Brain microvascular endothelial cell (primary cell): ENCODE measurements at regions not wholly inside any gene's neighbourhood (a gene's known extent, or its start where the extent isn't known, plus 50 kb on each side); places are given as distances from the start of the nearest gene placed in this dataset.
"Not testable (repeated sequence)": the region's sequence is repeated elsewhere in the genome, so short reads cannot be mapped to it uniquely, and the experiment has no call there.

Experiments
- DNase-seq: peaks from one replicate; pipeline ENCODE4 v3.0.0-alpha.2; 2020
- H3K27ac ChIP-seq: fragments of 250-450 bp; sonication (Bioruptor Pico); 2 replicates; pipeline ENCODE4 v1.5.1; 2020; ENCODE audit warnings: mild to moderate bottlenecking, moderate library complexity
- H3K27me3 ChIP-seq: fragments of 250-450 bp; sonication (Bioruptor Pico); replicated peaks from 2 replicates; pipeline ENCODE4 v1.5.1; 2020; ENCODE audit warnings: mild to moderate bottlenecking
- H3K36me3 ChIP-seq: fragments of 250-450 bp; sonication (Bioruptor Pico); replicated peaks from 2 replicates; pipeline ENCODE4 v1.5.1; 2020; ENCODE audit warnings: mild to moderate bottlenecking
- H3K4me3 ChIP-seq: 2 replicates; pipeline ENCODE4 v1.5.1; 2011; ENCODE audit warnings: low read depth, mild to moderate bottlenecking, control low read depth, low read length, moderate library complexity
- CTCF ChIP-seq: IDR thresholded peaks from 2 replicates; pipeline ENCODE4 v1.5.1; 2011; ENCODE audit warnings: low read depth, mild to moderate bottlenecking, moderate library complexity, low read length, control low read depth, inconsistent platforms; ENCODE audit errors: missing control alignments
- in situ Hi-C: cut with HindIII; loops from 2 replicates; pipeline ENCODE4 v1.10.0; 2017; ENCODE audit warnings: low sequenced_read_pairs, low pct_ligation_motif_present

GRCh38 chr17:79555543-79555942 lies 55.3 kb downstream of the RBFOX3 start:
- H3K36me3 ChIP-seq, result no peaks in the 10 kb centered on the region
- no peak overlapping the region for H3K27ac ChIP-seq
- no peak overlapping the region for H3K4me3 ChIP-seq
- TF ChIP-seq CTCF, result no peak
- in situ Hi-C loops, result no loop called here
- DNase-seq, result no peak
- H3K27me3 ChIP-seq, result no peaks in the 10 kb centered on the region

DNA sequence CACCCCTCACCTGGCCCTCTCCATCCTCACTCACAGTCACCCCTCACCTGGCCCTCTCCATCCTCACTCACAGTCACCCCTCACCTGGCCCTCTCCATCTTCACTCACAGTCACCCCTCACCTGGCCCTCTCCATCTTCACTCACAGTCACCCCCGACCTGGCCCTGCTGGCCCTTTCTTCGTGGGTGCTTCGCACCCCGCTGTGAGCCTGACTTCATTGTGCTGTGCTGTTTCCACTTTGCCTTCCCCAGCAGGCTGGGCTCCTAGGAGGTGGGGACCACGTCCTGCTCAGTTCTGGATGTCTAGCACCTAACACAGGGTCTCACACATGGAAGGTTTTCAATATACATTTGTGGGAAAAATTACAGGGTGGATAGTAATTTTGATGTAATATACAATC lies 56.5 kb downstream of the RBFOX3 start:
- DNase-seq, H3K36me3 ChIP-seq, H3K27me3 ChIP-seq, in situ Hi-C loops, H3K4me3 ChIP-seq, H3K27ac ChIP-seq: not testable (repeated sequence)

- Histone ChIP-seq H3K27me3 (no peaks in the 10 kb centered on the region), H3K4me3 (no peak overlapping the region), H3K27ac (no peak overlapping the region), H3K36me3 (no peaks in the 10 kb centered on the region)
- DNase-seq, result no peak
- no peak for TF ChIP-seq CTCF
- in situ Hi-C loops, result no loop called here
Observed at GRCh38 chr17:79552824-79553223, 58.0 kb downstream of the RBFOX3 start.

DNA sequence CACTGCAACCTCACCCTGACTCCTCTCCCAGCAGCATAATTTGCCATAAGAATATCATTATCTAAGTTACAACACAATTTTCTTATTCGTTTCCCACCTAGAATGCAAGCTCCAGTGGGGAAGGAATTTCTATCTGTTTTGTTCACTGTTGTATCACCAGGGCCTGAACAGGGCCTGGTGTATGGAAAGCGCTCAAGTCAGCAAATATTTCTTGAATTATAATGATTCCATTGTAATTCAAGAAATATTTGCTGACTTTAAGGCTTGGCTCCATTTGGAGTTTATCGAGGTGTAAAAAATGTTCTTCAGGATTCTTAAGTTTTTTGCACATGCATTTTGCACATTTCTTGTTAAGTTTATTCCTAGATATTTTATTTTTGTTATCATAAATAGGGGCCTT lies 58.4 kb downstream of the RBFOX3 start:
- in situ Hi-C loops, result no loop called here
- Histone ChIP-seq H3K27me3 (no peaks in the 10 kb centered on the region), H3K4me3 (no peak overlapping the region), H3K27ac (no peak overlapping the region), H3K36me3 (no peaks in the 10 kb centered on the region)
- DNase-seq, result no peak
- TF ChIP-seq CTCF, result no peak

DNA sequence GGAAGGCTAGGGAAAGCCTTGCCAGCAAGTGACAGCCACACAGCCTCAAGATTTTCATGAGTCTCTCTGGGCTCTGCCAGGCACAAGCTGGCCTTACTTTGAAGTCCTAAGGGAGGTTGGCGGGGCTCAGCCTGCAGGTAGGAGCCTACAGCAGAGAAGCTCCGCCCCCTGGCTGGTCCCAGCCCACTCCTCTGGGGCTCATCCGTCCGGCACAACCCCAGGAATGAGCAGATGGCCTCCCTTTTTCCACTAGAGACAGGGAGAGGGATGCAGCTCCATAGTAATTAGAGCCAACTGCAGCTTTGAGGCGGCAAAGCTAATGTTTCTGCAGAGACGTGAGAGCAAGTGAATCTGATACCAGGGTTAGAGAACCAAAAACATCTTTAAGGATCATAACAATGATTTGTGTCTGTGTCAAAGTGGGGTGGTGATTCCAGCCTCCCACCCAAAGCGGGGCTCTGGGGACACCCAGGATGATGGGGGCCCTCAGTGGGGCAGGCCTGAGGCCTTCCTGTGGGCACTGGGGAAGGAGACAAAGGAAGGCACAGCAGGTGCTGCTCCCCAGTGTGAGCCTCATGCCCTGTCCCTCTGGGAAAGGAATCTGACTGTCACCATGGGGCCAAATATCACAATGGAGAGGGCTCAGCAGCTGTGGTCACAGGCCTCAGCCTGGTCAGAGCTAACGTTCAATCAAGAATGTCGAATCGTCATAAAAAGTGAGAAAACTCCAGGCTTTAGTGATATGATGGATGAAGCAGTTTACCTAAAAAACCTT lies 61.5 kb downstream of the RBFOX3 start:
- no peaks in the 10 kb centered on the region for H3K36me3 ChIP-seq
- DNase-seq, result no peak
- H3K27ac ChIP-seq, result no peak overlapping the region
- in situ Hi-C loops, result no loop called here
- no peak overlapping the region for H3K4me3 ChIP-seq
- no peak for TF ChIP-seq CTCF
- no peaks in the 10 kb centered on the region for H3K27me3 ChIP-seq

DNA sequence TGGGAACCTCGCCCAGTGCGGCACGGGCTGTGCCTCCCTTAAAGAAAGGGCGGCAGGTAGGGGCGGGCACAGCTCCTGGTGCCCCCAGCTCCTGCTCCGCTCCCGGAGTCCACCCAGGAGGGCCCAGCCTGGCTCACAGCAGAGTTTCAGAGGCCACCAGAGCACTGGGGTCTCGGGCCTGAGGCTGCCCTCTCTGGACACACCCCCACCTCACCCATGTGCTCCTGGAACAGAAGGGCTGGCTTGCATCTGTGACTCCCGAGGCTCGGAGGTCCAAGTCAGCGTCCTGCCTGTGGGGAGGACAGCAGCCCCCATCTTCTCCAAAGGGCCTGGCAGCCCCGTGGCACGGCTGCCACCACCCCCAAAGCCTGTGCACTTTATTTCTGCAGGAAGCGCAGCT lies 62.7 kb downstream of the RBFOX3 start:
- no peak for DNase-seq
- no peak for TF ChIP-seq CTCF
- Histone ChIP-seq H3K4me3 (no peak overlapping the region), H3K27ac (no peak overlapping the region), H3K36me3 (no peaks in the 10 kb centered on the region), H3K27me3 (no peaks in the 10 kb centered on the region)
- in situ Hi-C loops, result no loop called here
